ENCODE measurements at regions not wholly inside any gene's neighbourhood (a gene's known extent, or its start where the extent isn't known, plus 50 kb on each side); places are given as distances from the start of the nearest gene placed in this dataset.

DNA sequence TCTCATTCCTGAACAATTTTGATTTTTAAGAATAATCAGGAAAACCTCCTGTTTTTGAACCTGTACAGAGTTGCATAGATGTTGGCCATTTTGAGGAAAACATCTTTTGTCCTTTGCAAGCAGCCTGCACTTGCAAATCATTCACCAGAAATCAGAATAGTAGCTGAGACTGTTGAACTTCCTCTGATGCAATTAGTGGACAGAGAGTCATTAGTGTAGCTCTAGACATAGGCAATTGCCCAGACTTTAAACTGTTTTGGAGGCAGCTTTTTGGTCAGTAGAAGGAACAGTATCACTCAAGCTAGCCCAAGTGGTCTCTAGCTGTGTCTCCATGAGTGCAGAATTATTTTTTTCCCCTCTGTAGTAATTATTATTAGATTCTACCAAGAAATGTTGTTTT, 326.1 kb downstream of the PIK3C3 start:
- Histone ChIP-seq H3K4me3 (no peak overlapping the region), H3K27ac (no peak overlapping the region), H3K27me3 (no peaks in the 10 kb centered on the region), H3K36me3 (no peaks in the 10 kb centered on the region), H3K4me1 (no peaks in the 10 kb centered on the region), H3K9me3 (no peaks in the 10 kb centered on the region)
- no peak for TF ChIP-seq POLR2A (IDR thresholded peaks at IDR 0.05)
- TF ChIP-seq, protein P1, sequence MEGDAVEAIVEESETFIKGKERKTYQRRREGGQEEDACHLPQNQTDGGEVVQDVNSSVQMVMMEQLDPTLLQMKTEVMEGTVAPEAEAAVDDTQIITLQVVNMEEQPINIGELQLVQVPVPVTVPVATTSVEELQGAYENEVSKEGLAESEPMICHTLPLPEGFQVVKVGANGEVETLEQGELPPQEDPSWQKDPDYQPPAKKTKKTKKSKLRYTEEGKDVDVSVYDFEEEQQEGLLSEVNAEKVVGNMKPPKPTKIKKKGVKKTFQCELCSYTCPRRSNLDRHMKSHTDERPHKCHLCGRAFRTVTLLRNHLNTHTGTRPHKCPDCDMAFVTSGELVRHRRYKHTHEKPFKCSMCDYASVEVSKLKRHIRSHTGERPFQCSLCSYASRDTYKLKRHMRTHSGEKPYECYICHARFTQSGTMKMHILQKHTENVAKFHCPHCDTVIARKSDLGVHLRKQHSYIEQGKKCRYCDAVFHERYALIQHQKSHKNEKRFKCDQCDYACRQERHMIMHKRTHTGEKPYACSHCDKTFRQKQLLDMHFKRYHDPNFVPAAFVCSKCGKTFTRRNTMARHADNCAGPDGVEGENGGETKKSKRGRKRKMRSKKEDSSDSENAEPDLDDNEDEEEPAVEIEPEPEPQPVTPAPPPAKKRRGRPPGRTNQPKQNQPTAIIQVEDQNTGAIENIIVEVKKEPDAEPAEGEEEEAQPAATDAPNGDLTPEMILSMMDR (IDR thresholded peaks at IDR 0.05), result no peak
- no peak for TF ChIP-seq POLR2AphosphoS5 (IDR thresholded peaks at IDR 0.05)
- TF ChIP-seq EP300 (IDR thresholded peaks at IDR 0.05), result no peak
- ATAC-seq (ENCODE audit: low FRiP score in 2 of 2) (no peak), DNase-seq (no peak)

- no peaks in the 10 kb centered on the region for H3K9me3 ChIP-seq
- H3K27ac ChIP-seq, result no peak overlapping the region
- no peaks in the 10 kb centered on the region for H3K36me3 ChIP-seq
- H3K27me3 ChIP-seq, result no peaks in the 10 kb centered on the region
- DNase-seq (no peak), ATAC-seq (ENCODE audit: low FRiP score in 2 of 2) (no peak)
- no peaks in the 10 kb centered on the region for H3K4me1 ChIP-seq
- no peak overlapping the region for H3K4me3 ChIP-seq
- TF ChIP-seq POLR2AphosphoS5 (IDR thresholded peaks at IDR 0.05) (no peak), EP300 (IDR thresholded peaks at IDR 0.05) (no peak), POLR2A (IDR thresholded peaks at IDR 0.05) (no peak)
- TF ChIP-seq, protein P1 (IDR thresholded peaks at IDR 0.05), result no peak
Measured at GRCh38 chr18:42281851-42282250, 326.8 kb downstream of the PIK3C3 start.

DNA sequence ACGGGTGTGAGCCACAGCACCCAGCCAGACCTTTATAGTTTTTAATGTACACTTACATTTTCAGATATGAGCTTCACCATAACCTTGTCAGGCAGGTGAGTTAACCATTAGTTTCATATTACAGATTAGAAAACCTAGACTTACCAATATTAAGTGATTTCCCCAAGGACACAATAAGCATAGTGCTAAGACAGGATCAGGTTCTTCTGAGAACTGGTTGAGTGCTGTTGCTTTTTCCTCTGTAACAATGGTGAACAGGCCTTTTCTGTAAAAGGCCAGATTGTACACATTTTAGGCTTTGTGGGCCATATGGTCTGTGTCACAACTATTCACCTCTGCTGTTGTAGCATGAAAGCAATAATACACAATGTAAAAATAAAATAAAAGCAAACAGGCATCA, 332.0 kb downstream of the PIK3C3 start:
- H3K27me3 ChIP-seq, result no peaks in the 10 kb centered on the region
- H3K27ac ChIP-seq, result no peak overlapping the region
- H3K36me3 ChIP-seq, result no peaks in the 10 kb centered on the region
- TF ChIP-seq POLR2A (IDR thresholded peaks at IDR 0.05) (no peak), POLR2AphosphoS5 (IDR thresholded peaks at IDR 0.05) (no peak), EP300 (IDR thresholded peaks at IDR 0.05) (no peak)
- TF ChIP-seq, protein P1 (IDR thresholded peaks at IDR 0.05), result no peak
- ATAC-seq (ENCODE audit: low FRiP score in 2 of 2), result no peak
- no peak for DNase-seq
- no peak overlapping the region for H3K4me3 ChIP-seq
- no peaks in the 10 kb centered on the region for H3K9me3 ChIP-seq
- 93 to 100% methylated on average over 1 of the region's 1 CpG for WGBS, 2 donors
- no peaks in the 10 kb centered on the region for H3K4me1 ChIP-seq

DNA sequence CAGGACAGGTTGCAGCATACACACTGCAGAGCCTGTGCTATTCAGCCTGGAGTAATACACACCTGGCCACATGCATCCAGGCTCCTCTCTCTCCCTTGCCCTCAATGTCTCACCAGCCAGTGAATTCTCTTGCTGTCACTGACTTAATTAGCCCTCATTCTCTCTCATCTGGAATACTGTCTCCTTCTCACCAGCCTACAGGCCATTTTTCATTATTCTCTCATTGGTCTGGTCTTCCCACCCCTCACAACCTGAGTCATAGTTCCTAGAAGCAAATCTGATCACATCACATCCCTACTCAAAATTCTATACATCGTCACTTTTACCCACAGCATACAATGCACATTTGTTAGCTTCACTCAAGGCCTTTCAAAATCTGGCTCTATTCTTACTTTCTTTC, 333.1 kb downstream of the PIK3C3 start:
- Histone ChIP-seq H3K4me3 (no peak overlapping the region), H3K36me3 (no peaks in the 10 kb centered on the region), H3K9me3 (no peaks in the 10 kb centered on the region), H3K27ac (no peak overlapping the region), H3K27me3 (no peaks in the 10 kb centered on the region), H3K4me1 (no peaks in the 10 kb centered on the region)
- no peak for DNase-seq
- no peak for ATAC-seq (ENCODE audit: low FRiP score in 2 of 2)
- WGBS, 2 donors, result 95 to 97% methylated on average over 1 of the region's 1 CpG
- TF ChIP-seq POLR2AphosphoS5 (IDR thresholded peaks at IDR 0.05) (no peak), EP300 (IDR thresholded peaks at IDR 0.05) (no peak), POLR2A (IDR thresholded peaks at IDR 0.05) (no peak)
- TF ChIP-seq, protein P1 (IDR thresholded peaks at IDR 0.05), result no peak

GRCh38 chr18:42289526-42289925, 334.5 kb downstream of the PIK3C3 start:
- 73 to 84% methylated on average over 4 of the region's 4 CpGs for WGBS, 2 donors
- Histone ChIP-seq H3K4me1 (no peaks in the 10 kb centered on the region), H3K9me3 (no peaks in the 10 kb centered on the region), H3K36me3 (no peaks in the 10 kb centered on the region), H3K4me3 (no peak overlapping the region), H3K27ac (no peak overlapping the region), H3K27me3 (no peaks in the 10 kb centered on the region)
- DNase-seq (no peak), ATAC-seq (ENCODE audit: low FRiP score in 2 of 2) (no peak)
- TF ChIP-seq EP300 (IDR thresholded peaks at IDR 0.05), result no peak
- TF ChIP-seq POLR2A (IDR thresholded peaks at IDR 0.05), result no peak
- no peak for TF ChIP-seq POLR2AphosphoS5 (IDR thresholded peaks at IDR 0.05)
- TF ChIP-seq, protein P1 (IDR thresholded peaks at IDR 0.05), result no peak

Measured in upper lobe of left lung (tissue), 6 donors.